AG09309 (cell line): ENCODE measurements at regions not wholly inside any gene's neighbourhood (a gene's known extent, or its start where the extent isn't known, plus 50 kb on each side); places are given as distances from the start of the nearest gene placed in this dataset.
A peak's percentile ranks its signal among the peaks of the same experiment; 100 is the strongest.

Experiments
- DNase-seq: peaks from one replicate; pipeline ENCODE4 v3.0.0-alpha.2; 2010; ENCODE audit warnings: low read depth
- H3K4me3 ChIP-seq: 2 replicates; pipeline ENCODE4 v1.5.1; 2011; ENCODE audit warnings: mild to moderate bottlenecking, low read depth, low read length, moderate library complexity; ENCODE audit not compliant: control insufficient read depth
- CTCF ChIP-seq: IDR thresholded peaks from 2 replicates; pipeline ENCODE4 v1.5.1; 2011; ENCODE audit warnings: mild to moderate bottlenecking, low read depth, low read length, inconsistent platforms; ENCODE audit not compliant: insufficient read depth, control insufficient read depth; ENCODE audit errors: missing control alignments

- no peak for TF ChIP-seq CTCF
- DNase-seq: peak; percentile 25
- H3K4me3 ChIP-seq: no peak overlapping the region
Measured at GRCh38 chr7:15977663-15978062, 291.2 kb upstream of the MEOX2 start.

- H3K4me3 ChIP-seq: no peak overlapping the region
- TF ChIP-seq CTCF: no peak
- DNase-seq: no peak
Measured at GRCh38 chr7:15972862-15973275, 286.4 kb upstream of the MEOX2 start.

- no peak overlapping the region for H3K4me3 ChIP-seq
- DNase-seq: no peak
- no peak for TF ChIP-seq CTCF
Measured at GRCh38 chr7:15967551-15967950, 281.1 kb upstream of the MEOX2 start.

- no peak for TF ChIP-seq CTCF
- no peak overlapping the region for H3K4me3 ChIP-seq
- no peak for DNase-seq
Measured at GRCh38 chr7:15967121-15967520, 280.6 kb upstream of the MEOX2 start.

- DNase-seq: no peak
- no peak for TF ChIP-seq CTCF
- H3K4me3 ChIP-seq: no peak overlapping the region
Measured at GRCh38 chr7:15963206-15963605, 276.7 kb upstream of the MEOX2 start.

GRCh38 chr7:15954671-15955354, 268.3 kb upstream of the MEOX2 start:
- H3K4me3 ChIP-seq: no peak overlapping the region
- TF ChIP-seq CTCF: no peak
- no peak for DNase-seq
